IPS-NIHi7 (cell line): ENCODE measurements at regions not wholly inside any gene's neighbourhood (a gene's known extent, or its start where the extent isn't known, plus 50 kb on each side); places are given as distances from the start of the nearest gene placed in this dataset.

Experiments
- DNase-seq: peaks from one replicate; pipeline ENCODE4 v3.0.0; 2012; ENCODE audit warnings: mixed read lengths; ENCODE audit errors: extremely low spot score

DNA sequence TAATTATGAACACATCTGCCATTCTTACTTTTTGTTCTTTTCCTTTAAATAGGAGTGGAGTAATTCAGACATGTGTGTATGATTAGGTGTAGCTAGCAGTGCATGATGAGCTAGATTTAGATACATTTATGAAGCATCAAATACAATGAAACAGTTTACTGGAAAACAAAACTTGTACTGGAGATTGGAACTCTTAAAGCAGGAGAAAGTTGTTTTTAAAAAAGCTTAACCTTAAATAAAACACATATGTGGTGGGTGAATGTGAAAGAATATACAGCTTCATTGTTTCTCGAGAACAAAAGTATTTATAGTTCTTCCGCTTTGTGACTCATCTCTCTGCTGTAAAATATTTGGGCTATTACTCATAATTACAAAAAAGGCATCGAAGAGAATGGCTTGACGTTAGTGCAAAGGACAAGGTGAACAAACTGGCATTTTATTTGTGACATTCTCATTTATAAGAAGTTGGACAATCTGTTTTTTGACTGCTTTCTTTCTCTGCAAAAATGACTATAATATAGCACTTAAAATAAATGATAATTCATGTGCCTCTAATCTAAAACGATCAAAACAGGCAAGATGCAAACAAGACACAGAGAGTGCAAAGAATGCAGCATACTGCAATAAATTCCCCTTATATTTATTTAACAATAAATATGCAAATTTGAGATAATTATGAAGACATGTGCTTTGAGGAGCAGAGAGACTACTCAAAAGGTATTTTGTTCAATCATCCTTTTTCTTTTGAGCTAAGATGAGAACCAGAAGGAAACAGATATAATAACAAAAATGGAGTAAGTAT lies 478.8 kb downstream of the CETN3 start:
- no peak for DNase-seq

DNA sequence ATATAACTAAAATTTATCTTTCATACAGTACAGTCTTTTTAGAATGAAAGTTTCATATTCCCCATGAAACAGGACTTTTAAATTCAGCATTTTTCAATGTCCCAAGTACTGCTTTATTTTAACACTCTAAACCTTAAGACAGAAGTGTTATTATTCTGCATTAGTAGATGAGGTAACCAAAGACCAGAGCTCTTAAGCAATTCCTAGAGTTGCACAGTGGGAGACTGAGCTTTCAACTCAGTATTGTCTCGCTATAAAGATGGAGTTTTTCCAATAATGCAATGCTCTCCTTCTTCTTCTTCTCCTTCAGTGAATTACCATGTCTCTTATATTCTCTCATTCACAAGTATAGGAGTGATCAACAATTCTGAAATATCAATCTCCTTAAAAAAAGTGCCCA lies 479.7 kb downstream of the CETN3 start:
- no peak for DNase-seq

DNA sequence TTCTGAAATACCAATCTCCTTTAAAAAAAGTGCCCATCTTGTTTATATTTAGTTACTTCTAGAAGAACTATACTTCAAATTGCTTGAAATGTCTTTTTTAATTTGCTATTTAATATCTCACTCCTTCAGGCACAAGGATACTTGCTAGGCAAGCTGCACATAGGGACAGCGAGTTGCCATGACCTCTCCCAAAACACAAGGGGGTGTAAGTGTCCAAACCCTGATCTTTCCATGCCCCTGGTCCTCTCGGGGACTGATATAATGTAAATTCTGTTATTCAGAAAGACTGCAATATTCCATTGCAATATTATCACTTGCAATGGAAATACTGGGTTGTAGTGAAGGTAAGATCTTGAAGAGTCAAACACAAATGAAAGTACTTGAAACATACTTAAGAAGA lies 480.4 kb downstream of the CETN3 start:
- DNase-seq, result peak; percentile 17

DNA sequence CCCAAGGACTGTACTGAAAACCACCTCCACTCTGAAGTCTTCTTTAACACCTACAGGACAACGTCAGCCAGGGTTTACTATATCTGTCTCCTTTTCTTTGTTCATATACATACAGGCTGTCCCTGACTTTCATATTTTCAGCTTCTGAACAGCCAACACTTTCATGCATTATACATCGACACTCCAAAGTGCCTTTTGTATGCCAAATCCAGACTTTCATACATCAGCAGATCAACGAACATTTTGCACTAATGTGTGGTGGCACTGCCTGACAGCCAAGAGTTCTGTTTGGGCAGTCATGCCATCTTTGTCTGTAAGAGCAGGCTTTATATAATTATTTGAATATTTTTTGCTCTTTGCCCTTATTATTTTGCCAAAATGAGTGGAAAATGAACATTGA lies 487.4 kb downstream of the CETN3 start:
- DNase-seq, result no peak

DNA sequence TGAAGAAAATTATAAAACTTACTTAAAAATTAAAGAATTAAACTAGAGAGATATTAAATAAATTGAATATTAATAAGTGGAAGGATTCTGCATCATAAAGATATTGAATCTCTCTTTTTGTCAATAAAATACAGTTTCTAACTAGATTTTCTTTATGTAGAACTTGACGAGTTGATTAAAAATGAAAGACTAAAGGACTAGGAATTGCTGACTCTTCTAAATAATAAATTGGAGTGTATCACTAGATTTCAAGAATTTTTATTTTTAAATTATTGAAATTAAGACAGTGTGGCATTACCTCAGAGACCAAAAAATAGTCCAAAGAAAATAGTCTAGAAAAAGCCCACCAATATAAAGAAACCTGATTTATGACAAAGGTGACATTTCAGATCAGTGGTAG lies 492.4 kb downstream of the CETN3 start:
- no peak for DNase-seq

DNA sequence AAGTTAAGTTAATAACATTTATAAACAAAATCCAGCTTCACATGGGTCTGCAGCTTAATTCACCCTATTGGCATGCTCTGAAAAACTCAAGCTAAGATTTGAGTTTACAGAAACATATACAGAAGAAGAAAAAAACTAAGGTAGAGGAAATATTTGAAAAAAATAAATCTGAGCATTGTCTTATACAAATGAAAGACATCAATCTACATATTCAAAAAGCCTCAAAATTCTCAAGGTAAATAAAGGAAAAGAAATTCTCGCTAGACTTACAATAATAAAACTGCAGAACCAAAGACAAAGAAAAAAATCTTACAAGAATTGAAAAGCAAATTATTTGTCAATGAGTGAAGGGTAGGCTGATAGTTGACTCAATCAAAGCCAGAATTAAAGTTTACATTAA lies 493.4 kb downstream of the CETN3 start:
- DNase-seq, result no peak

DNA sequence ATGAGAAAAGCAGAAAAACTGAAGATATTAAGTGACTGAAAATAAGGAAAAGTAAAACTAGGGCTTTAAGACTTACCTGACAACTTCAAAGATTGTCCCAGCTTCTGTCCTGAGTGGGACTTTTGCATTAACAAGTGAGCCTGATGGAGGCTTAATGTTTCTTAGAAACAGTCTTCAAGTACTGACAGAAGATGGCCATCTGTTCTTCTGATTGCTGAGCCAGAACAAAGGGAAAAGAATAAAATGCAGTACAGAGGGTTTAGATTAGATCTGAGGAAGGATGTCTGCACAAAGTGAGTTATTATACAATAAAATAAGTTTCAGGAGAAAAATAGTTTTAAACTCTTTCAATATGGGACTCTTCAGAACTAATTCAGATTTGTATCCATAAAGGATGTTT lies 500.7 kb downstream of the CETN3 start:
- no peak for DNase-seq

DNA sequence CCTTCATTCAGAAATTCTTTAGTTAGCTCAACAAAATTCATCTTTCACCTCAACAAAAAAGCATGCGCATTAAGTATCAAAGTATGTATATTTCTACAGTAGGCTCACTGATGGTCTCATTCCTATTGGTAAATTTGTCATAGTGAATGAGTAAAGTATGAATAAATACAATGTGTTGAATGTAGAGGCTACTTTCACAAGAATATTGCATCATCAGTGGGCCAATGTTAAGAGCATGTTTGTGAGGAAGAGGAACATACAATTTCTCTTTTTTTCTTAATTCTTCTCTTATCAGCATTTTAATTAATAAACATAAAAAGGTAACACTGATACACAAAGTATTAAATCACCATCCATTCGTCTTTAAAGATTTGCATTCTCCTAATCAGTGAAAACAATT lies 505.1 kb downstream of the CETN3 start:
- no peak for DNase-seq

DNA sequence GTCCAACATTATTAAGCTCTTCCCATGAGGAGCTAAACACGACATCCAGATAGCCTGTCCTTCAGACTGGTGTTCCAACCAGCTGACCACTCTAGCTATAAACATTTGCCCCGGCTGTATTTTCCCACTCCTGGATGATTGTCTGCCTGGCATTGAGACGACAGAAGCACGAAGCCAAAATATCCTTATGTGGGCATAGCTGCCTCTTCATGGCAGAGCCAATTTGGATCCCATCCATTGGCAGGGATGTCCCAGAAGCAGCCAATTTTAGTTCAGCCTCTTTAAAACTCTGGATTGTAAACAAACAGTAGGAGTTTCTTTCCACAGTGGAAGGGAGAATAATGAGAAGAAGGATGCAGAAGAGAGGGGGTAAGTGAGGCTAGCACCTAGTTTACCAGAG lies 507.6 kb downstream of the CETN3 start:
- DNase-seq, result no peak

DNA sequence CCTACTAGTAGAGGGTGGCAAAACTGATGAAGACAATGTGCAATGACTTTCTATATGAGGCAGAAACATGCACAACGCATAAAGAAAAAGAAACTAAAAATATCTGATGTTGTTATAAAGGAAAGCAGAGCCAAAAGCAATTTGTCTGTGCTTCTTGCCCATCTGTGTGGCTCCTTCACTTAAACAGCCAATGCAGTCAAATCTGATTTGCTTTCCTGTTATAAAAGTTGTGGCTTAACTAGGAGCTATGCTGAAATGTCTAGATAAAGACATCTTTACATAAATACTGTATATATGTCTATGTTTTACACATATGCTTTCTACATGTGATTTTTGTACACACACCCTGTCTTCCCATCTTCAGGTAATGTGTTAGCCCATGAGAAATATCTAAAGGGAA lies 508.2 kb downstream of the CETN3 start:
- no peak for DNase-seq

DNA sequence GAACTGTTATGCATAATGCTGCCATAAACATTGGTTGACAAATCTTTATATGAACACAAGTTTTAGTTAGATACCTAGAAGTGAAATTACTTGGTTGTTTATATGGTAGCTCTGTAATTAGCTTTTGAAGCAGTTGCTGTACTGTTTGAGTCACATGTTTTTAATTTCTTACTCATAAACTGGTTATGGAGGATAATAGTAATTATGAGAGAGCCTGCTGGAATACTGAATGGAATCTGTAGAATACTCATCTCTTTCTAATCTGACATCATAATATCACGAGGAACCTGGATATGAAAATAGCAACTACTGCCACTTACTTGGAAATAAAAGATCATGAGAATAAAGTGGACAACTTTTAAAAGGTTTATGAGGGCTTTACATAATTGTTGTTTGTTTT lies 509.2 kb downstream of the CETN3 start:
- DNase-seq, result no peak

DNA sequence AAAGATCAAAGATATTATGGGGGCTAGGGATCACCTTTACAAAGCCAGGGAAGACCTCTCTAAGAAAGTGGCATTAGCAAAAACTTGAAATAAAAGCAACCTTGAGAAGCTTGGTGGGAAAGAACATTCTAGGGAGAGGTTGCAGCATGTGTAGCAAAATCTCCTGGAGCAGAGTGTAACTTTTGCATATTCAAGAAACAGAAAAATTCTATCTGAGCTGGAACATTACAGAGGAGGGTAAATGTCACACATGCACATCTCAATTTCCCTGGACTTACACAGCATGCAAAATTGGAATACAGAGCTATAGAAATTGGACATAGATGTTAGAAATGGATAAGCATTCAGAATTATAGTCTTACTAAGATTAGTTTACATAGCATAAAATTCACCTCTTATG lies 510.0 kb downstream of the CETN3 start:
- DNase-seq, result no peak

DNA sequence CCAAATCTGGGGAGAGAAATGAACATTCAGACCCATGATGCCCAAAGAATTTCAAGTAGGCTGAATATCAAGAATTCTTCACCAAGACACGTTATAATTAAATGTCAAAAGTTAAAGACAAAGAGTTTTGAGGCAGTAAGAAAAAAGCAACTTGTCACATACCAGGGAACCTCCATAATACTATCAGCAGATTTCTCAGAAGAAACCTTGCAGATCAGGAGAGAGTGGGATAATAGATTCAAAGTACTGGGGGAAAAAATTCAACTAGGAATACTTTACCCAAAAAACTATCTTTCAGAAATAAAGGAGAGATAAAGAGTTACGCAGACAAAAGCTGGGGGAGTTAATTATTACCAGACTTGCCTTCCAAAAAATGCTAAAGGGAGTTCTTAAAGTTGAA lies 516.0 kb downstream of the CETN3 start:
- DNase-seq, result no peak

DNA sequence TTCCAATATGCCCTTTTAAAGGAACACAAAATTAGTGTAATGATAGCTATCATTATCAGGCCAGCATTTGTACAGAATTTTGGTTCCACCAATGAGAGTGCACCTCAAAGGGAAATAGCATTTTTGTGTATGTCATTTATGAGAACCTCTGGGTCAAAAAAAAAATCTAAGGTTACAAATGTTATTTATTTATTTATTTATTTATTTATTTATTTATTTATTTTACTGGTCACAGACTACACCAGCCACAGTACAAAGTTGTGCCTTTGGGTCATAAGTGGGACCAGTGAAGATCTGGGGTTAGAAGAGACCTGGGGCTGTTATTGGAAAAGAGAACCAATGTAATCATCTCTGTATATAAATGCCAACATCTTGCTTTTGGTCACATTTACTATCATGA lies 523.9 kb downstream of the CETN3 start:
- no peak for DNase-seq

DNA sequence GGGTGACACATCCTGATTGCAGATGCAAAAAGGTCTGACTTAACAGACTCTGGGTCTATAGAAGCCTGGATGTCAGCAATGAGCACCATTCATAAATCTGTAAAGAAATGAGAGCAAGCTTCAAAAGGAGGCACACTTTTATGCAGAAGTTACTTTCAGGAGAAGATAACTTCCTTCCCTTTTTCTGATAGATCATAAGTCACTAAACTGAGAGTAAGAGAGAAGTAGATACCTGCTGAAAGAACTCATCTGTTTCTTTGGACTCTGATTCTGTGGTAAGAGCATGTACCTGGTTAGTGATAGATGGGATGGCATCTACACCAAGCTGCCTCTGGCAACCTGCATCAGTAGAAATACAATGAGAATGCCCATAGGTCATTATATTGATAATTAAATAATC lies 525.6 kb downstream of the CETN3 start:
- no peak for DNase-seq

DNA sequence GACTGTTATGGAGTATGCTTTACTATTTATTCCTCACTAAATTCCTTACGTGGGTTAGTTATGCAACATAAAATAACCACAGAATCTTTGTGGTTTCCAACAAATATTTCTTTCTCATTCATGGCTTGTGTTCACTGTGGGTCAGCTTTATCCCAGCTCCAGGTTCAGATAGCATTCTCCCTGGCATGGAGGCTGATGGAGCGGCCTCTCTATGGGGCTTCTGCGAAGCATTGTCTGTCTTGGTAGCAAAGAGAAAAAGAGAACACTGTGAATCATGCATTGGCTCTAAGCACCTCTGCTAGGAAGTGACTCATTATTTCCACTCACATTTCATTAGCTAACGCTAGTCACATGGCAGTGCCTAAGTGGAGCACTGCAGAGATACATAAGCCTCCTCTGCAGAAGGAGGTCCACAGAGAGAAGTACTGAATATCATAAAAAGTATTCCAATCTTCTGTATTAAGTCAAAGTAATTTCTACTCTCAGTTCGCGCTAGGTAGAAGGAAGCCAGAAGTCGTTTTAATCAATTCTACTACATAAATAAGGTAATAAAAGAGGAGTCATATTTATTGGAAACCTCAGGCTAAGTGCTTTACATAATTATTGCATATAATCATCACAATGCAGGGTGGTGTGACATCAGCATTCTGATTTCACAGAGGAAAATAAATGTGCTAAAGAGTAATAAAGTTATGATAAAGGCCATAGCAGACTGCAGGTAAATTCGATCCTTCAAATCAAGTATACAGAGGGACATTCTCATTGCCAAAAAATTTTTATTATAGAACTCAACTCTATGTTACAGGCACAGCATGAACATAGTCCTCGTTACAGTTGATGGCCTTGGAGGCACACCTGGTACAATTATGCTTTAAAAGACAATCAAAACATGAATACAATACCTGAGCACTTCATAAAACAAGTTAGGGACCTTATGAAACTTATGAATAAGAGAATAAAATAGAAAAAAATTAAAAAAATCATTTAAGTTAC lies 531.1 kb downstream of the CETN3 start:
- DNase-seq, result peak; percentile 26

DNA sequence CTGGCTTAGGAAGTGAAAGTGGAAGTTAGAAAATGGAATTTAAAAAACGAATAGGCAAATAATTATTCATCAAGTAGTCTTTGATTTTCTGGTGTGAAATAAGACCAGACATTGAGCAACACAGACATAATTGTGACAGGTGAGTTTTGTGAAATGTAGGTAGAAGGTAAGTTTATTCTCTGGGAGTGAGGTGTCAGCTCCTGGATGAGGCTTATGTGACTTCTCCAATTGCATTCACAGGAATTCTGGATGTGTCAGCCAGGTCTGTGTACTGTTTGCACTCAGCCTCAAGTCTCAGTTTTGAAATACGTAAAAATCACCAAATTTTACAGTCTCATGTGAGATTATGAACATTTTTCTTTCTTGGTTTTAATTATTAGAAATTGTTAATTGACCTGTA lies 537.6 kb downstream of the CETN3 start:
- DNase-seq, result no peak

DNA sequence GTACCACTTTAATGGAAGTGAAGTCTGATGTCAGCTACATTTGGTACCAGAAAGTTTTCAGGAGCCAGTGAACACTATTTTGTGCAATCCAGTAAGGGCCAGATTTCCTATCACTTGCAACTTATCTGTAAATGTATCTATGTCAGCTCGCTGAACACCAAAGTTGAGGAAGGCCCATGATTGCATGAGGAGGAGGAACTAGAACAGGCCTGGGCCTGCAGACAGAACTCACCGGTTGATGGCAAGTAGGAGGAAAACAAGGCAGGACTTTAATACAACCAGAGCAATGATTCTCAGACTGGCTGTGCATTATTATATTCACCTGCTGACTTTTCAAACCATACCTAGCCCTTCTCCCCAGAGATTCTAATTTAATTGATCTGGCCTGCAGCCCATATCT lies 540.2 kb downstream of the CETN3 start:
- DNase-seq, result no peak

DNA sequence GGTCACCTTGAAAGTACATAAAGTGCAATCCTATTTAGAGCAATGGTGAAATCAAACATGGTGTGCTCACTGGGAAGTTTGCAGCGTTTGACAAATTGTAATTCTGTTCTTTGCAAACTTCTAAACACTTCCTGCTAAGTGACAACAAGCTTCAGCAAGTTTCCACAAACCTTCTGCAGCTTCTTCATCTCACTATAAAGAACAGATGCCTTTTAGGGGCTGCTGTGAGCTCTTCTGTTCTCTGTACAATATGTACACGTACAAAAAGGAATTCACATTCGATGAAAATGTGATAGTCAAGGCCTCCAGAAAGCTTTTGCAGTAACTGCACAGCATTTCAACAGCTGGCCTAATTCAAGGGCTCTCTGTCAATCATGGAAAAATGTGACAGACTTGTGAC lies 543.1 kb downstream of the CETN3 start:
- DNase-seq, result no peak

DNA sequence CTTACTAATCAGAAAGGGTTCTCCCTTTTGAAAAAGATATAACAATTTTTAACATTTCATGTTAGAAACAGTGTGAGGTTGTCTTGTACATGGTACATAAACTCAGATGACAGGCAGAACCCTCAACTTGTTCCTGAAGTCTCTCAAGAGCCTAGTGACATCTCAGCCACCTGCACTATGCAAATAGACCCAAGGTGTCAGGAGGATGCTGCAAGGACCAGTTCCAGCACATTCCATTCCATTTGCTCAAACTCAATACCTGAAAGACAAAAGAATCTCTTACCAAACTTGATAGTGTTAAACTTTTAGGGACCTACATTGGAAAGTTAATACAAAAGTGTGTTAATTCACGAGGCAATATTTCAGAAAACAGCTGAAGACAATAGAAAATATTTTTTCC lies 544.6 kb downstream of the CETN3 start:
- no peak for DNase-seq

DNA sequence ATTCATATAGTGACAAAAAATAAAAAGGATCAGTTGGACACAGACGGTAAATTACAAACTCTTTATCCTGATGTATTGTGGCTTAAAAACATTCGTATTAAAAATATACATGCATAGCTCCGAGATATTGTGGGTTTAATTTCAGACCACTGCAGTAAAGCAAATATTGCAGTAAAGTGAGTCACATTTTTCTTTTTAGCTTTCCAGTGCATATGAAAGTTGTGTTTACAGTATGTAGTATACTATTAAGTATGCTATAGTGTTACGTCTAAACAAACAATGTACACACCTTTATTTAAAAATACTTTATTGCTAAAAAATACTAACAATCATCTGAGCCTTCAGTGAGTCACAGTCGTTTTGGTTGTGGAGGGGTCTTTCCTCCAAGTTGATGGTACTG lies 551.8 kb downstream of the CETN3 start:
- DNase-seq, result no peak

DNA sequence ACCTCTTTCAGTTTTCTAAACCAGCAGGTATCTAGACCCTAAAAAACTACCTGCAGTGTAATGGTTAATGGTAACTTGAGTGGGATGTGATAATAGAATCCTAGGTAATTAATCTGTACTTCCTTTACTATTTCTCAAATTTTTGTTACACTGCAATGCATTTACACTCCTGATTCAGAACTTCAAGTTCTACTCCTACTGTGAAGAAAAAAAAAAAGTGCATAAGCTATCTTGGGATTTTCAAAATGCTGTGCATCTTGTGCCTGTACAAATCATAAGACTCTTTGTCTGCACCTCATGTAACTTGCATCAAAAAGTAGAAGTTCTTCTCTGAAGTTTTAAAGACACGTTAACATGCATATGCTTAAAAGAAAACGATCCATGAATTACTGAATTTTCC lies 554.1 kb downstream of the CETN3 start:
- no peak for DNase-seq

DNA sequence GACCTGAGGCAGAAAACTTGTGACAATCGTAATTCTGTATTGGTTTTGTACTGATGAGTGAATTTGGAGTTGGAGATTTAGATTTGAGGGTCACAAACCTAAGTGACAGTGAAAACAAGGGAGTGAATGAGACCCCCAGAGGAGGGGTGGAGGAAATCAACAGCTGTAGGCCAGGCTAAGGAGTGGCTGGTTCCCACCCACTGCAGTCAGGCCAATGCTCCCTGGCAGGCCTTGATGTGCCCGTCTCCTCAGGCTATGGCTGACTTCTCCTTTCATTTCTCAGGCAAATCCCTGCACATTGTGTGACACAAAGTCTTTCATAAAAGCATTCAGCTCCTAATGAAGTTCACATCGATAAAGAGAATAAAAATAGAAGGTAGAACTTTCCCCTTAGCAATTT lies 557.6 kb downstream of the CETN3 start:
- DNase-seq, result no peak
